ENCODE measurements at regions not wholly inside any gene's neighbourhood (a gene's known extent, or its start where the extent isn't known, plus 50 kb on each side); places are given as distances from the start of the nearest gene placed in this dataset.
A peak's percentile ranks its signal among the peaks of the same experiment; 100 is the strongest.

DNA sequence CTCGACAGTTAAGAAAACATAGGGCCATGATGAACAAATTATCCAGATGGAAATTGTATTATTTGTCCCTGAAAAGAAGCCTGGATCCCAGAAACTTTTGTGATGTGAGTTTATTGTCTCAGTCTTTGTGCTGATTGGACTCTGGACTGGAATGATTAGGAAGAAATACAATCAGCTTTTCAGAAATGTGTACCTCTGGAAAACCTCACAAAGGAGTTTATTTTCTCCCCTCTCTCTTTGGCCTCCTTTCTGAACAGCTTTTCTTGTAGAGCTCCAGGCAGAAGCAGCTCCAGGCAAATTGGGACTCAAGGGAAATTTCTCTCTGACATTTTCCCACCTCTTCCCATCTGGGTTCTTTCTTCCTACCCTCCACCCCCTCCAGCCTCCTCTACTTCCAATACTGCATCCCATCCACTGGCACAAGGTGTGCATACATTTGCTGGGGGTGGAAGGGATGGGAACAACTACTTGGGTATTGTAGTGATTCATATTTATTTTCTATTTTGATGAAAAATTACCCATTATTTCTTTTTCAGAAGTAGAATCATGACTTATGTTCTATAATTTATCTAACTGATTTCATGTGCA is 119.7 kb downstream of the CD47 start:
- TF ChIP-seq, protein P1, sequence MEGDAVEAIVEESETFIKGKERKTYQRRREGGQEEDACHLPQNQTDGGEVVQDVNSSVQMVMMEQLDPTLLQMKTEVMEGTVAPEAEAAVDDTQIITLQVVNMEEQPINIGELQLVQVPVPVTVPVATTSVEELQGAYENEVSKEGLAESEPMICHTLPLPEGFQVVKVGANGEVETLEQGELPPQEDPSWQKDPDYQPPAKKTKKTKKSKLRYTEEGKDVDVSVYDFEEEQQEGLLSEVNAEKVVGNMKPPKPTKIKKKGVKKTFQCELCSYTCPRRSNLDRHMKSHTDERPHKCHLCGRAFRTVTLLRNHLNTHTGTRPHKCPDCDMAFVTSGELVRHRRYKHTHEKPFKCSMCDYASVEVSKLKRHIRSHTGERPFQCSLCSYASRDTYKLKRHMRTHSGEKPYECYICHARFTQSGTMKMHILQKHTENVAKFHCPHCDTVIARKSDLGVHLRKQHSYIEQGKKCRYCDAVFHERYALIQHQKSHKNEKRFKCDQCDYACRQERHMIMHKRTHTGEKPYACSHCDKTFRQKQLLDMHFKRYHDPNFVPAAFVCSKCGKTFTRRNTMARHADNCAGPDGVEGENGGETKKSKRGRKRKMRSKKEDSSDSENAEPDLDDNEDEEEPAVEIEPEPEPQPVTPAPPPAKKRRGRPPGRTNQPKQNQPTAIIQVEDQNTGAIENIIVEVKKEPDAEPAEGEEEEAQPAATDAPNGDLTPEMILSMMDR (conservative IDR thresholded peaks at IDR 0.05; ENCODE audit: low read depth, low read length) = no peak
- DNase-seq (ENCODE audit: low read depth) = no peak
- H3K4me3 ChIP-seq (ENCODE audit: low read depth, low read length) = no peak overlapping the region

DNA sequence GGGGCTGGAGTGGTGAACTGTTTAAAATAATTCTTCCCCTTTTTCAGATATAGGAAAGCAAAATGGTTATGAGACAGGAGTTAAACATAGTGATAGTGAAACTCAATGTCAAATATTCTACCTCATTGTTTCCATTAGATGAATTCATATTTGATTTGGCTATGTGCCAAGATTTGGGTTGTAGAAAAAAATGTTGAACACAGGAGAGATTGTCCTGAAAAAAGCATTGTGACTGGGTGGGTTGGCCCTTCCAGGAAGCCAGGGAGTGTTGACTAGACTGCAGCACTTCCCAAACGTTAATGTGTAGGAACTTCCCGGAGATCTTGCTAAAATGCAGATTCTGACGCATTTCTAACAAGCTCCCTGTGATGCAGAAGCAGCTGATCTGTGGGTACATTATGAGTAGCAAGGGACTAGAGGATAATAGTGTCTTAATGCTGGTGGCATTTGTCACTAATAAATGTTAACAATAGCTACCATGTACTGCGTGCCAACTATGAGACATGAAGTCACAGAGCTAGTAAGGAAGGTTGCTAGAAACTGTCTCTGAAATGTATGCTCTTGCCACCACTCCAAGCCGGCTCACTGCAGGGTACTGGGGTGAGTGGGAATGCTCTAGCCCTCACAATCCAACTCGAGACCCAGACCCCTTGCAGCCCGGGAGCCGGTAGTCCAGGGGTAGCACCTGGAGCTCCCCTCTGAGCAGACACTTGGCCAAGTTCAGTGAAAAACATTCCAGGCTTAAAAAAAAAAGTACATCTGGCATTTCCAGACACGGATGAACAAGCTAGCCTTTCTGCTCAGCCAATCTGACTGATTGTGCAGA is 120.6 kb downstream of the CD47 start:
- TF ChIP-seq, protein P1 (conservative IDR thresholded peaks at IDR 0.05; ENCODE audit: low read depth, low read length) = no peak
- H3K4me3 ChIP-seq (ENCODE audit: low read depth, low read length) = no peak overlapping the region
- peak; percentile 77 for DNase-seq (ENCODE audit: low read depth)

DNA sequence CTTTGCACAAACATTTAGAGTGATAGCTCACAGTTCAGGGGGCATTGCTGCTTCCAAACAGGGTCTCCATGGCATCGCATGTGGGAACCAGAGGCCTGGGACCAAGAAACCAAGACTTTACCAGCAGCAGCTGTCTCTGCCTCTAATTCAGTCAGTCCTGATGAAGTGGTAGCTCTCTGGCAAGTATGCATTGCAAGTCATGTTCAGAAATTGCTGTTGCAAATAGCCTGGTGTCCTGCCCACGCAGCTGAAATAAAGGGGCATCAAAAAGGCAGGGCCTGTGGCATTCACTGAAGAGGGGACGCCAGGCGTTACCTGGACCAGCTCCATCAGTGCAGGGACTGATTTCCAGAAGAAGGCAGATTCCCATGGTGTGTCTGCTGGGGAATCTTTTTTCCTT is 121.3 kb downstream of the CD47 start:
- no peak overlapping the region for H3K4me3 ChIP-seq (ENCODE audit: low read depth, low read length)
- TF ChIP-seq, protein P1 (conservative IDR thresholded peaks at IDR 0.05; ENCODE audit: low read depth, low read length) = no peak
- DNase-seq (ENCODE audit: low read depth) = no peak

DNA sequence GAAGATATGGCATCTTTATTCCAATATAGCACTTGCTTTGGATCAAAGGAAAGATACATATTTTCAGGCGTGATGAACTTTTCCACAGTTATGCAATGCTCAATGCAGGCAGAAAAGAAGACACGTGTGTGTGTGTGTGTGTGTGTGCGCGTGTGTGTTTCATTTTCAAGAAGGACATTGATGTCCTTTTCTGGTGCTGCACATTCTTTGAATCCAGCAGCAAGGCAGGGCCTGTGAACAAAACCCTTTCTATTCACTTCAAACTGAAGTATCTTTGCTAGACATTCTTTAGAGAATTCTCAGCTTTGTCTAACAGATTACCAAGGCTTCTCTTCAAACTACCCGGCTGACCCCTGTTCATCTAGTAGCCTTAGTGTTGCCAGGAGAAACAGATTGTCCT is 124.6 kb downstream of the CD47 start:
- DNase-seq (ENCODE audit: low read depth) = no peak
- no peak overlapping the region for H3K4me3 ChIP-seq (ENCODE audit: low read depth, low read length)
- TF ChIP-seq, protein P1 (conservative IDR thresholded peaks at IDR 0.05; ENCODE audit: low read depth, low read length) = no peak

DNA sequence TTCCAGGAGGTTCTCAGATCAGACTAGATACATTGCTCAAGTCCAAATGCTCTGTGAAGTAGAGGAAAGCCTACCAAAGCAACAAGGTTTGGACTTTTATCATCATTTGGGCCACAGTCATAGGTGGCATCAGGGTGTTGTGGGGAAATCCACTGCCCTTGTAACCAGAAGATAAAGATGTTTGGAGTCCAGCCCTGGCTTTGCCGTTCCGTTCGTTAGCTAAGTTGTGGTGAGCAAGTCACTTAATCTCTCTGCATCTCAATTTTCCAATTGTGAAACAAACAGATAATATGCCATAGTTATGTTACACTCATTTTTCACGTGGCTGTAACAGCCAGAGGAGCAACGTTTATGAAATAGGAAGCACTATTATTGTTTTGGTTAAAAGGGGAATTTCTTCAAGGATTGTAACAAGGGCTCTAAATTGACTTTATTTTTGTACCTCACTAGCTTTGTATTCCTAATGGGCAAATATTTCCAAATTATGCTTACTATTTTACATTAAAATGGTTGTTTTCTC is 125.6 kb downstream of the CD47 start:
- no peak for DNase-seq (ENCODE audit: low read depth)
- no peak overlapping the region for H3K4me3 ChIP-seq (ENCODE audit: low read depth, low read length)
- TF ChIP-seq, protein P1 (conservative IDR thresholded peaks at IDR 0.05; ENCODE audit: low read depth, low read length) = no peak

DNA sequence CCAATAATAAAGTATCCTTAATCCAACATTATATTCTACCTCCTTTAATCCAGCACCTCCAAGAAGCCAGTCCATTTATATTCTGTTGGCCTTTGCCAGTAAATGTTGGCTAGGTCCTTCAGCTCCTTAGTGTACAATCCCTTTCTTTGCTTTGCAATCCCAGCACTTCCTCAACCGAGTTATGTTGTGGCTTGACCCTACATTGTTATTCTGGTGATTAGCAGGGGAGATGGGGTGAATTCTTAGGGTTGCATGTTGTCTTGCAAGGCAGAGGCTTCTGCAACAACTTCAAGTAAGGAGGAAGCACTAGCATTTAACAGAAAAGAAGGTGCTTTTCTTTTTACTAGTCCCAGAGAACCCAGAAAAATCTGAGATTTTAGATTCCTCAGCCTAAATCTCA is 127.2 kb downstream of the CD47 start:
- TF ChIP-seq, protein P1 (conservative IDR thresholded peaks at IDR 0.05; ENCODE audit: low read depth, low read length) = no peak
- H3K4me3 ChIP-seq (ENCODE audit: low read depth, low read length) = no peak overlapping the region
- peak; percentile 31 for DNase-seq (ENCODE audit: low read depth)
